BJ (cell line): ENCODE measurements at regions not wholly inside any gene's neighbourhood (a gene's known extent, or its start where the extent isn't known, plus 50 kb on each side); places are given as distances from the start of the nearest gene placed in this dataset.

ENCODE experiments used
- CTCF ChIA-PET: fragments of 350-600 bp; formaldehyde crosslinking; extraction: SDS; loops from one replicate; lab custom pipeline; 2021; ENCODE audit warnings: antibody characterized with exemption, inconsistent platforms; lab: Yijun Ruan, JAX
- POLR2A ChIA-PET: fragments of 300-600 bp; sonication (Branson Sonifier 250); formaldehyde crosslinking; extraction: SDS; loops from one replicate; lab custom pipeline; 2021; ENCODE audit warnings: antibody characterized with exemption; lab: Charles Lee
- DNase-seq: peaks from one replicate; pipeline ENCODE4 v3.0.0-alpha.2; 2011; ENCODE audit warnings: low read depth
- H3K27me3 ChIP-seq: 2 replicates; pipeline ENCODE4 v1.6.0; 2011; ENCODE audit warnings: low read length; ENCODE audit not compliant: control insufficient read depth, insufficient read depth
- H3K36me3 ChIP-seq: 2 replicates; pipeline ENCODE4 v1.5.1; 2011; ENCODE audit warnings: low read length; ENCODE audit not compliant: control insufficient read depth, insufficient read depth
- H3K4me3 ChIP-seq: 2 replicates; pipeline ENCODE4 v1.5.1; 2011; ENCODE audit warnings: low read depth, mild to moderate bottlenecking, control low read depth, low read length
- CTCF ChIP-seq: IDR thresholded peaks from 2 replicates; pipeline ENCODE4 v1.5.1; 2011; ENCODE audit warnings: low read depth, mild to moderate bottlenecking, control low read depth, inconsistent platforms, low read length, moderate library complexity; ENCODE audit not compliant: insufficient read depth

- CTCF ChIA-PET = no interaction called here
- no peak for TF ChIP-seq CTCF
- POLR2A ChIA-PET = no interaction called here
- no peak for DNase-seq
- Histone ChIP-seq H3K4me3 (no peak overlapping the region), H3K27me3 (no peaks in the 10 kb centered on the region), H3K36me3 (no peaks in the 10 kb centered on the region)
Observed at GRCh38 chr1:208616776-208617175, 372.6 kb upstream of the PLXNA2 start.

- CTCF ChIA-PET = no interaction called here
- no peaks in the 10 kb centered on the region for H3K27me3 ChIP-seq
- TF ChIP-seq CTCF = no peak
- H3K4me3 ChIP-seq = no peak overlapping the region
- POLR2A ChIA-PET = no interaction called here
- no peak for DNase-seq
- H3K36me3 ChIP-seq = no peaks in the 10 kb centered on the region
Observed at GRCh38 chr1:208628022-208628914, 384.1 kb upstream of the PLXNA2 start.

- H3K27me3 ChIP-seq = no peaks in the 10 kb centered on the region
- H3K4me3 ChIP-seq = no peak overlapping the region
- no peak for TF ChIP-seq CTCF
- DNase-seq = no peak
- H3K36me3 ChIP-seq = no peaks in the 10 kb centered on the region
- CTCF ChIA-PET = interaction anchor here (1.0 to 1.4 kb wide), 3 partner anchors 19 to 577 kb away, joined by 3 to 5 read pairs (median 3); no protein-coding TSS in a partner anchor
- POLR2A ChIA-PET = no interaction called here
Observed at GRCh38 chr1:208631092-208631491, 386.9 kb upstream of the PLXNA2 start.

GRCh38 chr1:208631506-208631905 lies 387.3 kb upstream of the PLXNA2 start:
- Histone ChIP-seq H3K27me3 (no peaks in the 10 kb centered on the region), H3K36me3 (no peaks in the 10 kb centered on the region), H3K4me3 (no peak overlapping the region)
- no peak for TF ChIP-seq CTCF
- DNase-seq = no peak
- ChIA-PET CTCF (interaction anchor here (1.0 to 1.4 kb wide), 3 partner anchors 19 to 576 kb away, joined by 3 to 5 read pairs (median 3); no protein-coding TSS in a partner anchor), POLR2A (no interaction called here)

GRCh38 chr1:208634346-208635140 lies 390.4 kb upstream of the PLXNA2 start:
- POLR2A ChIA-PET = no interaction called here
- Histone ChIP-seq H3K36me3 (no peaks in the 10 kb centered on the region), H3K4me3 (no peak overlapping the region), H3K27me3 (no peaks in the 10 kb centered on the region)
- CTCF ChIA-PET = interaction anchor here (1.4 to 1.5 kb wide), 2 partner anchors 10 to 18 kb away, joined by 4 to 6 read pairs; no protein-coding TSS in a partner anchor
- DNase-seq = no peak
- no peak for TF ChIP-seq CTCF
